ENCODE measurements at regions not wholly inside any gene's neighbourhood (a gene's known extent, or its start where the extent isn't known, plus 50 kb on each side); places are given as distances from the start of the nearest gene placed in this dataset.

GRCh38 chr1:88552226-88552625, 131.8 kb upstream of the PKN2 start:
- H3K4me1 ChIP-seq (ENCODE audit: control insufficient read depth, extremely low read depth, insufficient read depth, low read length): no peaks in the 10 kb centered on the region
- TF ChIP-seq CTCF (conservative IDR thresholded peaks at IDR 0.05 in 1 of 2, IDR thresholded peaks at IDR 0.05 in 1 of 2; ENCODE audit: low read depth in 1 of 2, low read length in 2 of 2) (no peak), EZH2 (IDR thresholded peaks at IDR 0.05; ENCODE audit: low read length, missing control alignments) (no peak)
- no peak overlapping the region for H3K4me3 ChIP-seq (replicated peaks in 1 of 4; ENCODE audit: control extremely low read depth in 1 of 4, insufficient read depth in 1 of 4, low read depth in 3 of 4, low read length in 4 of 4)
- no peaks in the 10 kb centered on the region for H3K79me2 ChIP-seq (ENCODE audit: control insufficient read depth, insufficient read depth, low read length)
- H3K27me3 ChIP-seq (ENCODE audit: control insufficient read depth, insufficient read depth, low read length): no peaks in the 10 kb centered on the region
- no peak overlapping the region for H2AFZ ChIP-seq (ENCODE audit: low read length)
- no peak for DNase-seq (ENCODE audit: low read depth in 2 of 2)
- no peaks in the 10 kb centered on the region for H3K36me3 ChIP-seq (ENCODE audit: control insufficient read depth, insufficient read depth, low read length)
- no peaks in the 10 kb centered on the region for H3K9me3 ChIP-seq (ENCODE audit: control insufficient read depth, insufficient read depth, low read depth, low read length)
- no peaks in the 10 kb centered on the region for H4K20me1 ChIP-seq (ENCODE audit: control insufficient read depth, extremely low read depth, insufficient read depth, low read length)
- H3K27ac ChIP-seq (ENCODE audit: insufficient read depth, low read length): no peak overlapping the region
- no peak overlapping the region for H3K4me2 ChIP-seq (ENCODE audit: extremely low read depth, insufficient read depth, low read length)
- no peak overlapping the region for H3K9ac ChIP-seq (ENCODE audit: insufficient read depth, low read length)

DNA sequence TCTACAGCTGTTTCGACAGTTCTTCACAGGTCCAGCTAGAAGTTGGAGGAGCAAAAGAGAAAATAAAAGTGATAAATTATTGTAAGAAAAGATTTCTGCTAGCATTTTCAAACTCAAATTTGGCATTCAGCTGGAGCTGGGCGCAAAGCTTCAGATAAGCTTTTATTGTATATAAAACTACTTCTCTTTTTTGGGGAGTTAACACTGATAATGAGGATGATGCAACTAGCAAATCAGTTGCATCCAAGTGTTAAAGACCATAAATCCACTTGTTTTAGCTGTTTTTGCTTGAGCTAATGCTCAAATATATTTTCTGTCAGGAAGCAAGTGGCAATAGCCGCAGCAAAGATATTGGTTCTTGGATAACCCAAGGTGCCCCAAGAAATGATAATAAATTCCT, 127.1 kb upstream of the PKN2 start:
- Histone ChIP-seq H3K36me3 (ENCODE audit: control insufficient read depth, insufficient read depth, low read length) (no peaks in the 10 kb centered on the region), H3K79me2 (ENCODE audit: control insufficient read depth, insufficient read depth, low read length) (no peaks in the 10 kb centered on the region)

DNA sequence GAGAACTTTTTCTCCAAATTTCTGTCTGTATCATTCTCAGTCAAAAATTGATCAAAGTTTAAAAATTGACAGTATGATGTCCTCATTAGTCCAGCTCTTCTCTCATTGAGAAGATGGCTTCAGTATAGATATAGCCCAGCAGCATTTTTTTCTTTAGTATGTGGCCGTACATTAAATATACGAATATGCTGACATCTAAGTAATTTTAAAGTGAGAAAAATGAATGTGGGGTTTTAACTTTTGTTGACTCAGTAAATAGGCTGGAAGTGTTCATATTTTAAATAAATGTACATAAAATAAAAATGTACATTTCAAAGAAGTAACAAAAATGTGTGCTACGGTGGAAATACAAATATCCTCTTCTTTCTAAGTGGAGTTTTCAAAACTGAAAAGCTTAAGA, 123.5 kb upstream of the PKN2 start:
- no peak overlapping the region for H3K4me2 ChIP-seq (ENCODE audit: extremely low read depth, insufficient read depth, low read length)
- no peaks in the 10 kb centered on the region for H3K36me3 ChIP-seq (ENCODE audit: control insufficient read depth, insufficient read depth, low read length)
- H2AFZ ChIP-seq (ENCODE audit: low read length): no peak overlapping the region
- H3K4me1 ChIP-seq (ENCODE audit: control insufficient read depth, extremely low read depth, insufficient read depth, low read length): no peaks in the 10 kb centered on the region
- no peaks in the 10 kb centered on the region for H3K27me3 ChIP-seq (ENCODE audit: control insufficient read depth, insufficient read depth, low read length)
- H3K27ac ChIP-seq (ENCODE audit: insufficient read depth, low read length): no peak overlapping the region
- DNase-seq (ENCODE audit: low read depth in 2 of 2): no peak
- no peak overlapping the region for H3K9ac ChIP-seq (ENCODE audit: insufficient read depth, low read length)
- H3K9me3 ChIP-seq (ENCODE audit: control insufficient read depth, insufficient read depth, low read depth, low read length): no peaks in the 10 kb centered on the region
- no peak overlapping the region for H3K4me3 ChIP-seq (replicated peaks in 1 of 4; ENCODE audit: control extremely low read depth in 1 of 4, insufficient read depth in 1 of 4, low read depth in 3 of 4, low read length in 4 of 4)
- TF ChIP-seq CTCF (conservative IDR thresholded peaks at IDR 0.05 in 1 of 2, IDR thresholded peaks at IDR 0.05 in 1 of 2; ENCODE audit: low read depth in 1 of 2, low read length in 2 of 2): no peak
- TF ChIP-seq EZH2 (IDR thresholded peaks at IDR 0.05; ENCODE audit: low read length, missing control alignments): no peak
- no peaks in the 10 kb centered on the region for H4K20me1 ChIP-seq (ENCODE audit: control insufficient read depth, extremely low read depth, insufficient read depth, low read length)
- H3K79me2 ChIP-seq (ENCODE audit: control insufficient read depth, insufficient read depth, low read length): no peaks in the 10 kb centered on the region

More for the DNA sequence above, 127.1 kb upstream of the PKN2 start:
- Histone ChIP-seq H3K4me1 (ENCODE audit: control insufficient read depth, extremely low read depth, insufficient read depth, low read length) (no peaks in the 10 kb centered on the region), H3K4me2 (ENCODE audit: extremely low read depth, insufficient read depth, low read length) (no peak overlapping the region), H3K9me3 (ENCODE audit: control insufficient read depth, insufficient read depth, low read depth, low read length) (no peaks in the 10 kb centered on the region), H3K9ac (ENCODE audit: insufficient read depth, low read length) (no peak overlapping the region), H3K27me3 (ENCODE audit: control insufficient read depth, insufficient read depth, low read length) (no peaks in the 10 kb centered on the region), H4K20me1 (ENCODE audit: control insufficient read depth, extremely low read depth, insufficient read depth, low read length) (no peaks in the 10 kb centered on the region), H3K4me3 (replicated peaks in 1 of 4; ENCODE audit: control extremely low read depth in 1 of 4, insufficient read depth in 1 of 4, low read depth in 3 of 4, low read length in 4 of 4) (no peak overlapping the region), H3K27ac (ENCODE audit: insufficient read depth, low read length) (no peak overlapping the region), H2AFZ (ENCODE audit: low read length) (no peak overlapping the region)
- no peak for TF ChIP-seq CTCF (conservative IDR thresholded peaks at IDR 0.05 in 1 of 2, IDR thresholded peaks at IDR 0.05 in 1 of 2; ENCODE audit: low read depth in 1 of 2, low read length in 2 of 2)
- no peak for TF ChIP-seq EZH2 (IDR thresholded peaks at IDR 0.05; ENCODE audit: low read length, missing control alignments)
- no peak for DNase-seq (ENCODE audit: low read depth in 2 of 2)

Measured in fibroblast of lung (primary cell).